SK-N-DZ (cell line): ENCODE measurements at regions not wholly inside any gene's neighbourhood (a gene's known extent, or its start where the extent isn't known, plus 50 kb on each side); places are given as distances from the start of the nearest gene placed in this dataset.
"Not testable (repeated sequence)": the region's sequence is repeated elsewhere in the genome, so short reads cannot be mapped to it uniquely, and the experiment has no call there.

Experiments used
- DNase-seq: peaks from one replicate; pipeline ENCODE4 v3.0.0-alpha.2; 2015; ENCODE audit warnings: low spot score

DNA sequence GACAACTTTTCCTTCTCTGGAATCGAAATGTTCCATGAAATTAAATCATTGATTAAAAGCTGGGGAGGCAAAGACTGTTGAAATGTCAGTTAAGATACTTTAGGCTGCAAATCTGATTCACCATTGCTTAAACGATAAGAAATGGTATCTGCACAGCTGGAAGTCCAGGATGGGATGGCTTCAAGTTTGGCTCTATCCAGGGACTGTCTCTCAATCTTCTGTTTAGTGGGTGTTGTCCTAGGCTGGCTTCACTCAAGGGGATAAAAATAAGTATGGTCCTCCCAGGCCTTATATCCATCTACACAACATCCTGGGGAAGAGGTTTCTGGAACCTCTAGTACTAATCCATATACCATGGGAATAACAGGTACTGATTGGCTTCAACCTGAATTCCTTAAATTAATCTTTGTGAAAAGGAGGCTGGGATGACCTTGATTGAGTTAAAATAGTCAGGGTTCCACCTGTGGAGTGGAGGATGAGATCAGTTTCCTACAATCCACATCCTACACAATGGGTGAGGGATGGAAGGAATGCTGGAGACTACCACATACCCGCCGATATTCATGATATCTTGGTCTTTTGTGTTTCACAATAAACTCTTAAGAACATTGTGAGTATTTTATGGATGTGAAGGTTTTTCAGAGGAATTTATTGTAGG is 156.0 kb upstream of the L3MBTL4 start:
- DNase-seq, result no peak

DNA sequence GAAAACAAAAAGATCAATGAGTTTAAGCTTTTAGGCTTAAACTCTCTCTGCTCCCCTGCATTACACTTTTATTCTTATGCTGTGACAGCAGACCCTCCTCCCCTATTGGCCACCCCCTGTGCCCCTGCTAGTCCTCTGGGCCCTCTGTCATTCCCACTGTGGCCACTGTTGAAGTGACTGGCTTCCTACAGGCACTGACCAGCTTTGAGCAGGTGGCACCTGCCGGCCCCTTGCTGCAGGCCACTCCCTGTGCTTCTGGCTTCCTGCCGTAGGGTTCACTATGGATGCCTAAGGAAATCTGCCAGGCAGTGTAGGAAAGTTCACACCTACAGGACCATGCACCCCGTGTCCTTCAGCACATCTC is 156.5 kb upstream of the L3MBTL4 start:
- no peak for DNase-seq

DNA sequence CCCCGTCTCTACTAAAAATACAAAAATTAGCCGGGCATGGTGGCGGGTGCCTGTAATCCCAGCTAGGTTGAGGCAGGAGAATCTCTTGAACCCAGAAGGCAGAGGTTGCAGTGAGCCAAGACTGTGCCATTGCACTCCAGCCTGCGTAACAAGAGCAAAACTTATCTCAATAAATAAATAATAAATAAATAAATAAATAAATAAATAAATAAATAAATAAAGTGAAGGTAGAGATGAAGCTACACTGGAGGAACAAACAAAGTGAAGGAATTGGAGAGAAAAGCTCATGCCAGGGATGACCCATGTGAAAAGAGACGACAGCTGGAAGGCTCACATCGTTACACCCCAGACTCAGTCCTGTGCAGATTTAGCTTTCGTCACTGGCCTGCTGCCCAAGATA is 157.3 kb upstream of the ARHGAP28 start:
- not testable (repeated sequence) for DNase-seq

DNA sequence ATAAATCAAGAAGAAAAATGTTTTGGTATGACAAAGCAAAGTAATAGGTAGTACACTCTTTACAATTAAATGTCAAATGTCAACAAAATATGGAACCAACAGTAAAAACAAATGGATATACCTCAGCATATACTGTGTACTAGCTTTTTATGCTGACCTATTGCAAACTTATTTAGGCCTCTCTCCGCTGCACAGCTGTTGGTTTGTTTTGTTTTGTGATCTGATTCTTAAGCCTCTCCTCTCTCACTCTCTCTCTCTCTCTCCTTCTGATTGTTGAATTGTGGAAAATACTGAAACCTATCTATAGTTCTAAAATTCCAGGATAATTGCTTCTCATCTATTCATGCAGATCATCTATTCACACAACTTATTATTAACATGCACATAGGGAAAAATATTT is 154.9 kb upstream of the ARHGAP28 start:
- no peak for DNase-seq

DNA sequence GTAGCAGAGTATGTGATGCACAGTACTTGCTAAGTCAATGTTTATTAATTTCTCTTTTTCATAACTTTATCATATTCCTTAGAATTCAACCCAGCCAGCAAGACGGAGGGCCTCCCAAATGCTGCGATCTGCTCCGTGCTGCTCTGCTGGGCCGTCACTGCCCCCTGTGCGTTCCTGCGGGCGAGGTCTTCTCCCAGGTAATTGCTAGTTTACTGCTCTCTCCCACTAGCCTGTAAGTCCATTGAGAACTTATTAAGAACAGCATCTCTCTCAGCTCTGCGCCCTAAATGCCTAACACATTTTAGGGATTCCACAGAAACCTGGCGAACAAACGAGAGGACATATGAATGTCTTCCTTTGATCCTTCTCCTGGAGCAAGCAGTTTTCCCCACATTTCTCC is 153.6 kb upstream of the ARHGAP28 start:
- no peak for DNase-seq

GRCh38 chr18:6576718-6577375 is 152.7 kb upstream of the ARHGAP28 start:
- DNase-seq, result no peak

DNA sequence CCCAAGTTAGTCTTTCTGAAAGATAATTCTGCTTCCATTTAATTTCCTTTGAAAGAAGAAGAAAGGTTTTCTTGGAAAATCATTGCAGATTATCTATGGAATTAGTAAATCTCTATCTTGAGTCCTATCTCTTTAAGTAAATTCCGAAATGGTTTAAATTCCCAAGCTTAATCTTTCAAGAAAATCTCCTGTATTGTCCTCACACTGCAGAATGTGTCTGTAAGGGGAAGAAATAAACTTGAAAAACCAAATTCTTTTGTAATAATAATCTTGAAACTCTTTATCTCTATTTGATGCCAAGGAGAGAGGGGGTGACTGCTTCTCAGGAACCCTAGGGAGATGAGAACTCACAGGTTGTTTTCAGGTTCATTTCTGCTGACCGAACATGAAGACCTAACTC is 150.8 kb upstream of the ARHGAP28 start:
- DNase-seq, result no peak

- DNase-seq, result no peak
Observed at GRCh38 chr18:6579486-6579885, 150.0 kb upstream of the ARHGAP28 start.

GRCh38 chr18:6580401-6580800 is 149.1 kb upstream of the ARHGAP28 start:
- no peak for DNase-seq

DNA sequence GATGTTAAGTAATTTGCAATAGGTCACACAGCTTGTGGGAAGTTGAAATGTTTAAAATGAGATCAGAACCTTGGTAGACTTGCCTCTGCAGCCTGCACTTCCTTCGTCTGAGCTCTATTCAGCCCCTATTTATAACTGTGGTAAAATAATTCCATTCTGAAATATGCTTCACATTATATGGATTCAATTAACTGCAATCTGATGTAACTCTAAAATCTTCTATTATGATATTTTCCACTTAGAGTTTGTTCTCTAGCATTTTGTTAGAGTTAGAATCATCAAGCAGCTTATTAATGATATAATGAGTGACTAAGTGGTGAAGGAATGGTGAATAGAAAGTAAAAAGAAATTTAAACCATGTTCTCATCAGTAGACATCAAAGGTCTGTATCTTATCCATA is 139.6 kb upstream of the ARHGAP28 start:
- DNase-seq, result no peak

GRCh38 chr18:6590326-6590725 is 139.2 kb upstream of the ARHGAP28 start:
- DNase-seq, result no peak

DNA sequence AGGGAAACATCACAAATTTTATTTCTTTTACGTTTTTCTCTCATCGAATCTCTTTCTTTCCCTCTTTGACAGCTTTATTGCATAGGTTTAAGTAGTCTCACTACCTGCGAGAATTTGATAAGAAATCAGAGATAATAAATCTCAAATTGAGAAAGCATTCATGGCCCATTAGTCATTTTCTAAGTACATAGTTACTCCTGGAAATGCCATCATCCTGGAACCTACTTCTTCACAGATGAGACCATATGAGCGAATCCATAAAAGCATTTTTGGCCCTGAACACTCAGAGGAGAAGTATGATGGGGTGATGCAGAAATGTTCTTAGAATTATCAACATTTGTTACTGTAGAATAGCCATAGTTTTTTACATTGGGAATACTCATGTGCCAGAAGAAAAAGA is 138.0 kb upstream of the ARHGAP28 start:
- DNase-seq, result no peak

- DNase-seq, result no peak
Observed at GRCh38 chr18:6592522-6592921, 137.0 kb upstream of the ARHGAP28 start.

DNA sequence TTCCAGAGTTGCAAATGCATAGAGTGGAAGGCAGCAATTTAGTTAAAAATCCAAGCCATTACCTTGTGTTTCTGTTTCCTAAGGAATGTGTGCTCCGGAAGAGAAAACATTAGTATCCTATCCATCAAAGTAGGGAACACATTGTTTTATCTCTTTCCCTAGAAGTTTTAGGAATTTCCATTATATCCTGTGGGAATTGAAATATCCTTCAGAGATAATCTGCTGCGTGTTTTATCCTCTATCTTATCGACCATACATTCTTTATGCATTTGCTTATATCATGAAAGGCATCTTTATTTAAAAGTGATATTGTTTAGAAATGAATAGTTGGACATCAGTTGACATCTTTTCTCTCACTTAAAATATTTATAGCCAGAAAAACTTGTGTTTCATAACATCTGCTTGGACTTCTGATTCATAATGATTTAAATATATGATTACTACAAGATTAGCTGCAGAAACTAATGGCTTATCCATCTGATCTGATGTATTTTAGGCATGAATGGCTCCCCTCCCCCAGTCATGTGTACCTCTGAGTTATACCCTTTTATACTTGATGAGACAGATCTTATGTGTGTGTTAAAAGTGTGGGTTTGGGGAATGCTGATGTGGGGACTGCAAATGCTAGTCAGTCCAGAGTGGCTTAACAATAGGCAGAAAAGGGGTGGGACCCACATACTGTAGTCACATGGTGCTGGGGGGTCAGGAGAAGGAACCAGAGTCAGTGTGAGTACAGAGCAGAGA is 136.2 kb upstream of the ARHGAP28 start:
- no peak for DNase-seq

GRCh38 chr18:6595666-6596065 is 133.8 kb upstream of the ARHGAP28 start:
- no peak for DNase-seq

- no peak for DNase-seq
Observed at GRCh38 chr18:6598657-6599056, 130.9 kb upstream of the ARHGAP28 start.

- DNase-seq, result no peak
Observed at GRCh38 chr18:6600667-6601167, 128.8 kb upstream of the ARHGAP28 start.

DNA sequence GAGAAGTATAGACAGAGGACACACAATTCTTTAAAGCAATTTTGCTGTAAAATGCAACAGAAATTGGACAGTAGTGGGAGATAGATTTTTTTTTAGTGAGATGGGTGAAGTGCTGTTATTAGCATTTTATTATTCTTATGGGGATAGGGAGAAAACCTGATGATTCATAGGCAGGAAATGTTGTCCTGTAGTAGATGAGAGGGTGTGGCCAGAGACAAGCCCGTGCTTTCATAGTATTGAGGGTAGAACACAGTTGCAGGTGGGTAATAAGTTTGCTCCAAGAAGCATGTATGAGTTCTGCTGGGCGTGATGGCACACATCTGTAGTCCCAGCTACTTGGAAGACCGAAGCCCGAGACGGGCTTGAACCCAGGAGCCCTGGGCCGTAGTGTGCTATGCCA is 128.3 kb upstream of the ARHGAP28 start:
- DNase-seq, result no peak

DNA sequence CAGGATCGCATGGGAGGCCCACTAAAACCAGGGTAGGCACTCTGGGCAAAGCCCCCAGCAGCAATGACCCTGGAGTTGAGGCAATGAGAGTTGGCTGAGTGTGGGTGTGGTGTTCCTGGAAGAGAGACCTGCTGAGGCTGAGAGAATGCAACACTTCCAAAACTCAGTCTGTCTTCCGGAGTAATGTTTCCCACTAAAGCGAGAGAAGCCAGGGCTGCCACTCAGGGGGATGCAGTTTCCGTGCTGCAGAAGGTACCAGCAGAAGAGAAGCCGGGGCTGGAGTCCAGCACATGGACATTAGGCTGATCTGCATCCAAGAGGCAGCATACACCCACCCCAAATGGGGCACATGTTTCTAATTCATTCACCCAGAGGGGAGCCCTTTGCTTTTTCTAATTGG is 127.2 kb upstream of the ARHGAP28 start:
- no peak for DNase-seq

DNA sequence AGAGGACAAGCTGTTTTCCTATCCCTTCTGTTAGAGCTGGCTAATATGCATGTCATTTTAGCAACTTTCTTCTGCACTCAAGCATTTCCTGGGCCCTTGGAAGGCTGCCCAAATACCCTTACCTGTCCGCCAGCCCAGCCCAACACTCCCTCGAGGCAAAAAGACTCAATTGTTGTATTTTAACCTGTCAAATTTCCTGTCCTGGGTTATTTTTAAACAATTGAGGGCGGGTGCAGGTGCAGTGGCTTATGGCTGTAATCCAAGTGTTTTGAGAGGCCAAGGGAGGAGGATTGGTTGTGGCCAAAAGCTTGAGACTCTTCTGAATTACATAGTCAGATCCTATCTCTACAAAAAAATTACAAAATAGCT is 125.0 kb upstream of the ARHGAP28 start:
- no peak for DNase-seq

- DNase-seq, result no peak
Observed at GRCh38 chr18:6605115-6605869, 124.2 kb upstream of the ARHGAP28 start.

DNA sequence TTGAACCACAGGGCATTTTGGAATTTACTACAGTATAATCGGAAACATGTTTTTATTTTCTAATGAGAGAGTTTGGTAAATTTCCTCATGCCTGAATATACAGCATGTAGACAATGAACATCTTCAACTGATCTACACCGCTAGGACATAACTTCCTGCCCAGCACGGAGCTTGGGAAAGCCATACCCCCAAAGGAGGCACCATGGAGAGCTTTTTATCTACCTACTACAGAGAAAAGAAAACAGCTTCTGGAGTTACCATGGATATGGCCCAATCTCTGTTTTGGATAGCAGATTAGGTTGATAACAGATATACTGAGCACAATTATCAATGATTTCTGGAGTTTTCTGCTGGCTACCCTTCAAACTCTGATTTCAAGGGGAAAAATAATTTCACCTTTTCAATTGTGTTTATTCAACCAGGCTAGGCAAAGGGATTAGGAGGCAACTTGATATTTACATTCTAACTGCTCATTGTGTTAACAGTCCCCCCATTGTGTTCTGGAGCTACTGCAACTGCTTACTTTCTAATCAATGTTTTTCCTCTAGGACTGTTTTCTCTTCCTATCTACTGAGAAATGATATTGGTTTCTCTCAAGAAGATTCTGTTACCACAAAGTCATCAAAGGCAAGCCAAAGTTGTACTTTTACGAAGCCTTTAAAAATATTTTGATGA is 123.0 kb upstream of the ARHGAP28 start:
- DNase-seq, result no peak
